Natural killer cell (primary cell): ENCODE measurements at regions not wholly inside any gene's neighbourhood (a gene's known extent, or its start where the extent isn't known, plus 50 kb on each side); places are given as distances from the start of the nearest gene placed in this dataset.

Experiments
- ATAC-seq, 3 donors: fragments of 150-1000 bp in 2 of 3; fragments of 200-7000 bp in 1 of 3; cut with Tn5 transposase; 1 replicate in 1 of 3; 2 replicates in 2 of 3; pipeline ENCODE4 v1.10.0; 2021; ENCODE audit warnings: mild to moderate bottlenecking in 2 of 3, moderate library complexity in 2 of 3
- DNase-seq, 2 donors: peaks; one replicate each; pipeline versions ENCODE4 v3.0.0 to v3.0.0-alpha.2; 2013 to 2021; ENCODE audit warnings: mixed read lengths in 1 of 2
- H3K27ac ChIP-seq: one replicate; pipeline ENCODE4 v1.5.1; 2013; ENCODE audit warnings: mild to moderate bottlenecking, low read length
- H3K27me3 ChIP-seq: one replicate; pipeline ENCODE4 v1.6.1; 2013; ENCODE audit warnings: low read length; ENCODE audit not compliant: control insufficient read depth, insufficient read depth
- H3K36me3 ChIP-seq: one replicate; pipeline ENCODE4 v1.6.1; 2013; ENCODE audit warnings: low read length; ENCODE audit not compliant: control insufficient read depth, insufficient read depth
- H3K4me1 ChIP-seq: one replicate; pipeline ENCODE4 v1.6.1; 2013; ENCODE audit warnings: low read length; ENCODE audit not compliant: control insufficient read depth, insufficient read depth
- H3K4me3 ChIP-seq: one replicate; pipeline ENCODE4 v1.5.1; 2013; ENCODE audit warnings: low read length
- H3K9me3 ChIP-seq: one replicate; pipeline ENCODE4 v1.6.1; 2013; ENCODE audit warnings: low read length; ENCODE audit not compliant: control insufficient read depth, insufficient read depth
- H3K27ac Mint-ChIP-seq, 2 donors: one replicate each; pipeline ENCODE4 v1.8.0; 2022; ENCODE audit warnings: mild to moderate bottlenecking in 2 of 2, mixed read lengths in 2 of 2, moderate library complexity in 1 of 2
- H3K27me3 Mint-ChIP-seq, 2 donors: one replicate each; pipeline ENCODE4 v1.8.0; 2022; ENCODE audit warnings: low read depth in 2 of 2, mixed read lengths in 2 of 2
- H3K36me3 Mint-ChIP-seq: one replicate; pipeline ENCODE4 v1.8.0; 2022; ENCODE audit warnings: mixed read lengths
- H3K4me1 Mint-ChIP-seq, 2 donors: one replicate each; pipeline ENCODE4 v1.8.0; 2022; ENCODE audit warnings: mixed read lengths in 2 of 2
- H3K4me3 Mint-ChIP-seq: one replicate; pipeline ENCODE4 v1.8.0; 2022; ENCODE audit warnings: mild to moderate bottlenecking, moderate library complexity, mixed read lengths
- H3K9me3 Mint-ChIP-seq, 2 donors: one replicate each; pipeline ENCODE4 v1.8.0; 2022; ENCODE audit warnings: mixed read lengths in 2 of 2
- WGBS: methylation state at CpG from one replicate; pipeline ENCODE4 v1.1.7; 2013; ENCODE audit warnings: missing lambda C conversion rate; ENCODE audit not compliant: insufficient coverage; 5-methylcytosine and 5-hydroxymethylcytosine counted together
- intact Hi-C: fragments of 100-400 bp; cut with micrococcal nuclease; formaldehyde crosslinking; loops from one replicate; pipeline ENCODE4 v1.14.2; 2022
- TF ChIP-seq, protein P1 (sequence below): fragments of 200-600 bp; IDR thresholded peaks from one replicate; pipeline ENCODE4 v1.8.0; 2022; ENCODE audit warnings: antibody characterized with exemption

DNA sequence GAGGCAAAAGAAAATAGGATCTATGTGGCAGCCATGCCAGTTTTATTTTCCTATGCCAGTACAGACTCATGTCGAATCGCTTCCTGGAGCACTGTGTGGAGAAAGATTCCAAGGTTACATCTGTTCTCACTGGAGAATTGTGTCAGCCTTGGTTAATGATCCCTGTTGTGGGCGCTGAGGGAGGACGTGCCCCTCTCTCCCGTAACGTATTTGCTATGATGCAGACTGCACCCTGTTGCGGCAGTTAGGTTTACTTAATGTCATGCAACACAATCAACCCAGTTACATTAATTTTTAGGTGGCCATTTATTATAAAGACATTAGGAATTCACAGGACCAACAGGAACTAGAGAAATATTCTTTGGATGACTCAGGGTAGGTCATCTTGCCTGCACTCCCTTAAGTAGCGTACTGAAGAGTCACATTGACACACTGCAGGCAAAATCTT, 892.9 kb downstream of the EFNB2 start:
- ATAC-seq (no peak), DNase-seq (no peak)
- Mint-ChIP-seq H3K36me3 (no peaks in the 10 kb centered on the region), H3K9me3 (peaks cover 13 to 20% of the 10 kb centered on the region in 2 donors), H3K27ac (no peak overlapping the region), H3K4me1 (no peaks in the 10 kb centered on the region), H3K27me3 (no peaks in the 10 kb centered on the region), H3K4me3 (no peak overlapping the region)
- Histone ChIP-seq H3K4me1 (no peaks in the 10 kb centered on the region), H3K9me3 (peaks cover 4% of the 10 kb centered on the region), H3K4me3 (no peak overlapping the region), H3K27ac (no peak overlapping the region), H3K27me3 (no peaks in the 10 kb centered on the region), H3K36me3 (no peaks in the 10 kb centered on the region)
- TF ChIP-seq, protein P1, sequence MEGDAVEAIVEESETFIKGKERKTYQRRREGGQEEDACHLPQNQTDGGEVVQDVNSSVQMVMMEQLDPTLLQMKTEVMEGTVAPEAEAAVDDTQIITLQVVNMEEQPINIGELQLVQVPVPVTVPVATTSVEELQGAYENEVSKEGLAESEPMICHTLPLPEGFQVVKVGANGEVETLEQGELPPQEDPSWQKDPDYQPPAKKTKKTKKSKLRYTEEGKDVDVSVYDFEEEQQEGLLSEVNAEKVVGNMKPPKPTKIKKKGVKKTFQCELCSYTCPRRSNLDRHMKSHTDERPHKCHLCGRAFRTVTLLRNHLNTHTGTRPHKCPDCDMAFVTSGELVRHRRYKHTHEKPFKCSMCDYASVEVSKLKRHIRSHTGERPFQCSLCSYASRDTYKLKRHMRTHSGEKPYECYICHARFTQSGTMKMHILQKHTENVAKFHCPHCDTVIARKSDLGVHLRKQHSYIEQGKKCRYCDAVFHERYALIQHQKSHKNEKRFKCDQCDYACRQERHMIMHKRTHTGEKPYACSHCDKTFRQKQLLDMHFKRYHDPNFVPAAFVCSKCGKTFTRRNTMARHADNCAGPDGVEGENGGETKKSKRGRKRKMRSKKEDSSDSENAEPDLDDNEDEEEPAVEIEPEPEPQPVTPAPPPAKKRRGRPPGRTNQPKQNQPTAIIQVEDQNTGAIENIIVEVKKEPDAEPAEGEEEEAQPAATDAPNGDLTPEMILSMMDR: no peak
- intact Hi-C loops: no loop called here
- 92% methylated on average over 8 of the region's 8 CpGs for WGBS

DNA sequence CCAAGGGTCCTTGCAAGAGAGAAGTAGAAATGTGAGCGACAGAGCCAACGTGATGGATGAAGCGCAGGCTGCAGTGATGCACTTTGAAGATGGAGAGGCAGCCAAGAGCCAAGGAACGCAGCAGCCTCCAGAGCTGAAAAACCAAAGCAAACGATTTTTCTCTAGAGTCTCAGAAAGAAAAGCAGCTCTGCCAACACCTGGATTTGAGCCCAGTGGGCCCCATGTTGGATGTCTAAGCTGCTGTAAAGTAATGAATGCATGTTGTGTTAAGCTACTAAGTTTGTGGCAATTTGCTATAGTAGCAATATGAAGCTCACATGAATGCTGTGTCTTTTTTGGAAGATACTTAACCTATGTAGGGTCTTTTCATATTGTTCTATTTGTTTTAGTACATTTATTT, 894.3 kb downstream of the EFNB2 start:
- ATAC-seq (no peak), DNase-seq (no peak)
- Histone ChIP-seq H3K36me3 (no peaks in the 10 kb centered on the region), H3K9me3 (peaks cover 4% of the 10 kb centered on the region), H3K4me1 (no peaks in the 10 kb centered on the region), H3K27me3 (no peaks in the 10 kb centered on the region), H3K27ac (no peak overlapping the region), H3K4me3 (no peak overlapping the region)
- H3K4me1 Mint-ChIP-seq: no peaks in the 10 kb centered on the region
- 85% methylated on average over 5 of the region's 5 CpGs for WGBS
- H3K36me3 Mint-ChIP-seq: no peaks in the 10 kb centered on the region
- no peak overlapping the region for H3K4me3 Mint-ChIP-seq
- peaks cover 16 to 20% of the 10 kb centered on the region in 2 donors for H3K9me3 Mint-ChIP-seq
- H3K27me3 Mint-ChIP-seq: no peaks in the 10 kb centered on the region
- H3K27ac Mint-ChIP-seq: no peak overlapping the region
- TF ChIP-seq, protein P1: no peak
- intact Hi-C loops: no loop called here

DNA sequence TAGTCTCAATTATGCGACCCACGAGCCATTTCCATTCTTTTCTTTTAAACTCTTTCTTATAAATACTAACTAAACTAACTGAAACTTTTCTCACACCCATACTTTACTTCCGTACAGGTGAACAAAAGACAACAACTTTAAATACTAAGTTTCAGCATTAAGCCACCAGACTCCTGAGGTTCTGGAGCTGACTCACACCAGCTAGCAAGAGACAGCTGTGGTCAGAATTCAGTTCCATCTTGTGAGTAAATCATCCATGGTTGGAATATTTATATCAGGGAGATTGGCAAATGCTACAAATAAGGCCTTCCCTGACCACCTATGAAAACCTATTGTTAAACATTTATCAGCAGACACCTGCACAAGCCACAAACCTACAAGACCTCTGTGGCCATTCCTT, 897.0 kb downstream of the EFNB2 start:
- no peaks in the 10 kb centered on the region for H3K4me1 ChIP-seq
- H3K27ac ChIP-seq: no peak overlapping the region
- Mint-ChIP-seq H3K36me3 (no peaks in the 10 kb centered on the region), H3K27me3 (no peaks in the 10 kb centered on the region), H3K9me3 (peaks cover 10 to 13% of the 10 kb centered on the region in 2 donors), H3K4me1 (no peaks in the 10 kb centered on the region), H3K4me3 (no peak overlapping the region), H3K27ac (no peak overlapping the region)
- intact Hi-C loops: no loop called here
- 85% methylated on average over 3 of the region's 3 CpGs for WGBS
- peaks cover 4% of the 10 kb centered on the region for H3K9me3 ChIP-seq
- H3K4me3 ChIP-seq: no peak overlapping the region
- ATAC-seq (no peak), DNase-seq (no peak)
- TF ChIP-seq, protein P1: no peak
- H3K27me3 ChIP-seq: no peaks in the 10 kb centered on the region
- H3K36me3 ChIP-seq: no peaks in the 10 kb centered on the region

DNA sequence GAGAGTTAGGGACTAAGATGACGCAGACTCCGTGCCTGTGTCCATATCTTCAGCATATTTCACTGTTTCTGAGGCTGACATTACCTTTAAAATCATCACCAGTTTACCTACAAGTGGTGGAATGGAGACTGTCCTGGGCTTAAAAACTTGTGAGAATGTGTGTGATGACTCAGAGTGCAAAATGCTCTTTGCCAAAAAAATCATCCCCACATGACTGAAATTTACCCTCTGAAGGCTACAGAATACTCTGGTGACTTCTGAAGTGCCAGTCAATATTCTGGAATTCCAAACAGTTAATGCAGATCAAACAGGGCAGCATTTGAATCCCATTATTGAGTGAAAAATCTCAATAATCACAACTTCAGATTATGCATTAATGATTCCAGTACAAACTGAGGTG, 901.4 kb downstream of the EFNB2 start:
- H3K9me3 Mint-ChIP-seq: peaks cover 7 to 12% of the 10 kb centered on the region in 2 donors
- H3K27ac ChIP-seq: no peak overlapping the region
- no peaks in the 10 kb centered on the region for H3K4me1 ChIP-seq
- no peak overlapping the region for H3K4me3 Mint-ChIP-seq
- TF ChIP-seq, protein P1: no peak
- peaks cover 3% of the 10 kb centered on the region for H3K9me3 ChIP-seq
- no peaks in the 10 kb centered on the region for H3K27me3 Mint-ChIP-seq
- no peaks in the 10 kb centered on the region for H3K36me3 Mint-ChIP-seq
- DNase-seq: no peak
- intact Hi-C loops: no loop called here
- no peaks in the 10 kb centered on the region for H3K4me1 Mint-ChIP-seq
- ATAC-seq: no peak
- no peak overlapping the region for H3K4me3 ChIP-seq
- no peaks in the 10 kb centered on the region for H3K27me3 ChIP-seq
- no CpG with 5 or more reads among the region's 2 CpGs for WGBS
- no peak overlapping the region for H3K27ac Mint-ChIP-seq
- no peaks in the 10 kb centered on the region for H3K36me3 ChIP-seq
